Hepatocyte (in vitro differentiated cells): ENCODE measurements at regions not wholly inside any gene's neighbourhood (a gene's known extent, or its start where the extent isn't known, plus 50 kb on each side); places are given as distances from the start of the nearest gene placed in this dataset.

Experiments used
- DNase-seq: peaks from one replicate; pipeline ENCODE4 v3.0.0-alpha.2; 2016; ENCODE audit warnings: low spot score
- H2AFZ ChIP-seq: fragments of 200-600 bp; sonication (generic); 2 replicates; pipeline ENCODE4 v1.6.0; 2016; ENCODE audit warnings: antibody characterized with exemption, mild to moderate bottlenecking
- H3K27ac ChIP-seq: fragments of 200-600 bp; sonication (generic); 2 replicates; pipeline ENCODE4 v1.5.1; 2016; ENCODE audit warnings: mild to moderate bottlenecking
- H3K27me3 ChIP-seq: fragments of 200-600 bp; sonication (generic); 2 replicates; pipeline ENCODE4 v1.6.1; 2016
- H3K36me3 ChIP-seq: fragments of 200-600 bp; sonication (generic); replicated peaks from 2 replicates; pipeline ENCODE4 v1.5.1; 2016; ENCODE audit warnings: low read depth; ENCODE audit not compliant: insufficient read depth
- H3K4me1 ChIP-seq: fragments of 200-600 bp; sonication (generic); 2 replicates; pipeline ENCODE4 v1.5.1; 2016; ENCODE audit warnings: mild to moderate bottlenecking, moderate library complexity; ENCODE audit not compliant: insufficient read depth
- H3K4me2 ChIP-seq: fragments of 200-600 bp; sonication (generic); 2 replicates; pipeline ENCODE4 v1.6.0; 2016
- H3K4me3 ChIP-seq: fragments of 200-600 bp; sonication (generic); 2 replicates; pipeline ENCODE4 v1.5.1; 2016; ENCODE audit warnings: mild to moderate bottlenecking
- H3K79me2 ChIP-seq: fragments of 200-600 bp; sonication (generic); 2 replicates; pipeline ENCODE4 v1.6.0; 2017; ENCODE audit warnings: mild to moderate bottlenecking
- H3K9me2 ChIP-seq: fragments of 200-600 bp; sonication (generic); replicated peaks from 2 replicates; pipeline ENCODE4 v1.6.0; 2017; ENCODE audit warnings: mild to moderate bottlenecking; ENCODE audit not compliant: insufficient read depth
- H3K9me3 ChIP-seq: fragments of 200-600 bp; sonication (generic); 2 replicates; pipeline ENCODE4 v1.5.1; 2016; ENCODE audit warnings: low read depth, mild to moderate bottlenecking
- H4K20me1 ChIP-seq: fragments of 200-600 bp; sonication (generic); 2 replicates; pipeline ENCODE4 v1.6.0; 2016; ENCODE audit warnings: mild to moderate bottlenecking; ENCODE audit not compliant: insufficient read depth, poor library complexity, severe bottlenecking
- EZH2 ChIP-seq: fragments of 200-600 bp; sonication (generic); IDR thresholded peaks from 2 replicates; pipeline ENCODE4 v1.6.1; 2016; ENCODE audit warnings: antibody characterized with exemption, mild to moderate bottlenecking, borderline replicate concordance
- EZH2phosphoT487 ChIP-seq: fragments of 200-600 bp; sonication (generic); IDR thresholded peaks from one replicate; pipeline ENCODE4 v1.6.1; 2018; ENCODE audit warnings: antibody characterized with exemption, mild to moderate bottlenecking, low read depth, moderate library complexity; ENCODE audit not compliant: unreplicated experiment, severe bottlenecking
- WGBS: methylation state at CpG from one replicate; pipeline ENCODE4 v1.1.6; 2016; ENCODE audit warnings: low lambda C conversion rate; ENCODE audit errors: missing lambda C conversion rate; 5-methylcytosine and 5-hydroxymethylcytosine counted together
- TF ChIP-seq, protein P1 (sequence below): fragments of 200-600 bp; sonication (generic); IDR thresholded peaks from 2 replicates; pipeline ENCODE4 v1.5.1; 2016; ENCODE audit warnings: antibody characterized with exemption, mild to moderate bottlenecking; ENCODE audit not compliant: poor library complexity

GRCh38 chr4:12658146-12658545, 826.0 kb downstream of the RAB28 start:
- Histone ChIP-seq H3K4me3 (no peak overlapping the region), H3K9me2 (no peaks in the 10 kb centered on the region), H2AFZ (no peak overlapping the region), H4K20me1 (no peaks in the 10 kb centered on the region), H3K79me2 (no peaks in the 10 kb centered on the region), H3K36me3 (no peaks in the 10 kb centered on the region), H3K4me2 (no peak overlapping the region), H3K27ac (no peak overlapping the region), H3K27me3 (no peaks in the 10 kb centered on the region), H3K9me3 (no peaks in the 10 kb centered on the region), H3K4me1 (no peaks in the 10 kb centered on the region)
- TF ChIP-seq EZH2phosphoT487, result no peak
- no peak for TF ChIP-seq EZH2
- TF ChIP-seq, protein P1, sequence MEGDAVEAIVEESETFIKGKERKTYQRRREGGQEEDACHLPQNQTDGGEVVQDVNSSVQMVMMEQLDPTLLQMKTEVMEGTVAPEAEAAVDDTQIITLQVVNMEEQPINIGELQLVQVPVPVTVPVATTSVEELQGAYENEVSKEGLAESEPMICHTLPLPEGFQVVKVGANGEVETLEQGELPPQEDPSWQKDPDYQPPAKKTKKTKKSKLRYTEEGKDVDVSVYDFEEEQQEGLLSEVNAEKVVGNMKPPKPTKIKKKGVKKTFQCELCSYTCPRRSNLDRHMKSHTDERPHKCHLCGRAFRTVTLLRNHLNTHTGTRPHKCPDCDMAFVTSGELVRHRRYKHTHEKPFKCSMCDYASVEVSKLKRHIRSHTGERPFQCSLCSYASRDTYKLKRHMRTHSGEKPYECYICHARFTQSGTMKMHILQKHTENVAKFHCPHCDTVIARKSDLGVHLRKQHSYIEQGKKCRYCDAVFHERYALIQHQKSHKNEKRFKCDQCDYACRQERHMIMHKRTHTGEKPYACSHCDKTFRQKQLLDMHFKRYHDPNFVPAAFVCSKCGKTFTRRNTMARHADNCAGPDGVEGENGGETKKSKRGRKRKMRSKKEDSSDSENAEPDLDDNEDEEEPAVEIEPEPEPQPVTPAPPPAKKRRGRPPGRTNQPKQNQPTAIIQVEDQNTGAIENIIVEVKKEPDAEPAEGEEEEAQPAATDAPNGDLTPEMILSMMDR, result no peak
- WGBS, result 82% methylated on average over 2 of the region's 2 CpGs
- DNase-seq, result no peak

- Histone ChIP-seq H3K27me3 (no peaks in the 10 kb centered on the region), H3K9me2 (no peaks in the 10 kb centered on the region), H3K36me3 (no peaks in the 10 kb centered on the region), H3K27ac (no peak overlapping the region), H3K9me3 (no peaks in the 10 kb centered on the region), H3K79me2 (no peaks in the 10 kb centered on the region), H3K4me3 (no peak overlapping the region), H3K4me1 (no peaks in the 10 kb centered on the region), H2AFZ (no peak overlapping the region), H3K4me2 (no peak overlapping the region), H4K20me1 (no peaks in the 10 kb centered on the region)
- DNase-seq, result no peak
- TF ChIP-seq, protein P1, result no peak
- TF ChIP-seq EZH2, result no peak
- WGBS, result 92% methylated on average over 3 of the region's 3 CpGs
Measured at GRCh38 chr4:12651876-12652275, 832.3 kb downstream of the RAB28 start.

DNA sequence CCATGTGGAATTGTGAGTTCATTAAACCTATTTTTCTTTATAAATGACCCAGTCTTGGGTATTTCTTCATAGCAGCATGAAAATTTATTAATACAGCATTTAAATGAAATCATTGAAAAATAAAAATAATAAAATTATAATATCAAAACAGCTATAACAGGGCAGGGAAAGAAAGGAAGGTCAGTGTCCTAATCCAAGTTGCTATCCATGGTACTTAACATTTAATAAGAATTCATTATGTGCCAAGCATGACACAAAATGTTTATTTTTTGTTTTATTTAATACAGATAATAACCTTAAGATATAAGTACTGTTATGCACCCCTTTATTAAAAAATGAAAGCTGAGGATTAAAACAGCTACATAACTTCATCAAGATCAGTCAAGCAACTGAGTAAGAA, 838.4 kb downstream of the RAB28 start:
- no peak overlapping the region for H2AFZ ChIP-seq
- H3K4me2 ChIP-seq, result no peak overlapping the region
- no peaks in the 10 kb centered on the region for H3K4me1 ChIP-seq
- H4K20me1 ChIP-seq, result no peaks in the 10 kb centered on the region
- no peak for TF ChIP-seq EZH2phosphoT487
- TF ChIP-seq, protein P1, result no peak
- no peak for TF ChIP-seq EZH2
- no peaks in the 10 kb centered on the region for H3K9me3 ChIP-seq
- H3K9me2 ChIP-seq, result no peaks in the 10 kb centered on the region
- DNase-seq, result no peak
- H3K27ac ChIP-seq, result no peak overlapping the region
- H3K36me3 ChIP-seq, result no peaks in the 10 kb centered on the region
- H3K4me3 ChIP-seq, result no peak overlapping the region
- H3K27me3 ChIP-seq, result no peaks in the 10 kb centered on the region
- H3K79me2 ChIP-seq, result no peaks in the 10 kb centered on the region

DNA sequence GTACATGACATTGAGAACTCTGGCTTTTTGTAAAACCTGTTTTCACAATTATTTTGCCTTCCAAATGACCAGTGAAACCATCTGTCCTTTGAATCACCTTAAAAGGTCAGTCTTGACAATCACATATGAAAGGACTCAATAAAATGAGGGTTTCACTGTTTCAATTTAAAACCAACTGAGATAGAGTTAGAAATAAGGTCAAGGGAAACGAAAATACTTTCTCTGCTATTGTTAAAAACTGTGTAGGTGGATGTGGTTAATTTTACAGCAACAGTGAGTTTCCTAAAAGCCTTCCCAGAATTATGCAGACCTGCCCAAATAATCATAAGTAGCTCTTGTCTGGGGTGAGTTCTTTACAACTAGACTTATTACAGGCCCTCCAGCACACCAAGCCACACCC, 839.9 kb downstream of the RAB28 start:
- TF ChIP-seq EZH2 (no peak), EZH2phosphoT487 (no peak)
- TF ChIP-seq, protein P1, result no peak
- DNase-seq, result no peak
- Histone ChIP-seq H3K4me1 (no peaks in the 10 kb centered on the region), H3K9me2 (no peaks in the 10 kb centered on the region), H3K36me3 (no peaks in the 10 kb centered on the region), H2AFZ (no peak overlapping the region), H4K20me1 (no peaks in the 10 kb centered on the region), H3K4me3 (no peak overlapping the region), H3K4me2 (no peak overlapping the region), H3K27me3 (no peaks in the 10 kb centered on the region), H3K9me3 (no peaks in the 10 kb centered on the region), H3K79me2 (no peaks in the 10 kb centered on the region), H3K27ac (no peak overlapping the region)
- 59% methylated on average over 1 of the region's 1 CpG for WGBS
